Naive thymus-derived CD8-positive, alpha-beta T cell (primary cell): ENCODE measurements at regions not wholly inside any gene's neighbourhood (a gene's known extent, or its start where the extent isn't known, plus 50 kb on each side); places are given as distances from the start of the nearest gene placed in this dataset.
"Not testable (repeated sequence)": the region's sequence is repeated elsewhere in the genome, so short reads cannot be mapped to it uniquely, and the experiment has no call there.

Source experiments
- ATAC-seq, 2 donors: fragments of 150-1000 bp; cut with Tn5 transposase in 1 of 2; sonication (Bioruptor Pico), chemical (Tn5 transposase) in 1 of 2; 1 replicate in 1 of 2; 2 replicates in 1 of 2; pipeline ENCODE4 v1.10.0; 2021; ENCODE audit warnings: mild to moderate bottlenecking in 2 of 2, moderate library complexity in 2 of 2
- POLR2A ChIA-PET: fragments of 350-600 bp; sonication (Branson Sonifier 250); formaldehyde crosslinking; loops from one replicate; lab custom pipeline; 2021; ENCODE audit warnings: antibody characterized with exemption; lab: Charles Lee
- DNase-seq, 10 donors: peaks; one replicate each; pipeline versions ENCODE4 v3.0.0 to v3.0.0-alpha.2; 2020 to 2022
- H3K27ac Mint-ChIP-seq, 10 donors: one replicate each; pipeline ENCODE4 v1.8.0; 2020 to 2022; ENCODE audit warnings: mild to moderate bottlenecking in 10 of 10, mixed read lengths in 10 of 10, moderate library complexity in 4 of 10, inconsistent platforms in 1 of 10
- H3K27me3 Mint-ChIP-seq, 5 donors: one replicate each; pipeline ENCODE4 v1.8.0; 2021 to 2022; ENCODE audit warnings: mixed read lengths in 5 of 5
- H3K36me3 Mint-ChIP-seq, 3 donors: one replicate each; pipeline ENCODE4 v1.8.0; 2020 to 2022; ENCODE audit warnings: mixed read lengths in 3 of 3, mild to moderate bottlenecking in 2 of 3, inconsistent platforms in 1 of 3
- H3K4me1 Mint-ChIP-seq, 4 donors: one replicate each; pipeline ENCODE4 v1.8.0; 2021 to 2022; ENCODE audit warnings: mixed read lengths in 4 of 4
- H3K4me3 Mint-ChIP-seq, 10 donors: one replicate each; pipeline ENCODE4 v1.8.0; 2020 to 2022; ENCODE audit warnings: mild to moderate bottlenecking in 10 of 10, mixed read lengths in 10 of 10, moderate library complexity in 6 of 10, inconsistent platforms in 1 of 10
- H3K9me3 Mint-ChIP-seq, 9 donors: one replicate each; pipeline ENCODE4 v1.8.0; 2020 to 2022; ENCODE audit warnings: mixed read lengths in 9 of 9, mild to moderate bottlenecking in 3 of 9, inconsistent platforms in 1 of 9, moderate library complexity in 1 of 9

DNA sequence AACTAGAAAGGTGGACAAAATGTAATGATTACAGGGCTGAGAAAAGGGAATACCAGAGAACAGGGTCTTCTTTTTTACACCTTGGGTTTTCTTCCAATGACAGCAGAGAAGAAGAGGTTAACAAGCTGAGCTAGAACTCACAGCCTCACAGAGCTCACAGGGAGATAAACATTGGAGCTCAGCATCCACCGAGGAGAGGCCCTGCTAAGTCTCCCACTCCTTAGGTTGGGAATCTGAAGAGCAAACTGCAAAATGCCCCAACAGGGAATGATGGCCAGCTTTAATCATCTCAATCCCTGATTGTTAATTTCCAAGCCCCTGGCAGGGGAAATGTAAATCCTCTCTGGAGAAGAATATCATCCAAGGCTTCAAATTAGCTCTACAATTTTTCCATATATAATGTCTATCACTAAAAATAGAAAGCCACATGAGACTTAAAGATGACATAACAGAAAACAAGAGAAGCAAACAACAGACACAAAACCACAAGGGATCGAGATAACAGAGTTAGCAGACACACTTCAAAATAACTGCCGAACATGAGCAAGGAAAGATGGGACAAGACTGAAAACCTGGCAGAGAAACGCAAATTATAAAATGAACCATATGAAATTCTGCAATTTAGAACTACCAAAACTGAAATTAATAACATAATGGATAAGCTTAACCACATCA lies 66.1 kb upstream of the ZSCAN2 start:
- Mint-ChIP-seq H3K4me1 (peaks cover 5 to 11% (median 8%) of the 10 kb centered on the region in 4 donors), H3K36me3 (peaks cover 0 to 16% (median 10%) of the 10 kb centered on the region in 3 donors), H3K4me3 (peak overlapping the region in 1 of 10 donors; percentile 2), H3K27ac (peak overlapping the region in 3 of 10 donors; percentile 36 to 58 (median 53))
- H3K9me3 Mint-ChIP-seq, H3K27me3 Mint-ChIP-seq, ATAC-seq, DNase-seq, POLR2A ChIA-PET: not testable (repeated sequence)

DNA sequence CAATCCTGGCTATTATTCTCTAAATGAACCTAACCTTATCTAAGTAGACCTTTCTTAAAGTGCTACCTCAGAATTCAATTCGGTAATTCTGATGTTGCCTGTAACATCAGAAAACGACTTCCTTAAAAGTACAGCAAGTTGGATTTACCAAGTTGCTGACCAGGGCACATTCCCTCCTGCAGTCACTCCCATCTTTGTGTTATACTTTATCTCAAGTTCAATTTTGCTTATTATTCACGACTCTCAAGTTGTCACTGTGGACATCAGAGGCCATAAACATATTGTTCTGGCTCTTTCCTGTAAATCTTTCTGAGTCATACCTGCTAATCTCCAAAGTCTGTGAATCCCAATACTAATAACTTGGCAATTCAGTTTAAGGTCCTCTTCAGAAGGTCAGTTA lies 64.6 kb upstream of the ZSCAN2 start:
- H3K36me3 Mint-ChIP-seq, result peaks cover 0 to 20% (median 15%) of the 10 kb centered on the region in 3 donors
- DNase-seq, H3K9me3 Mint-ChIP-seq, ATAC-seq, H3K27ac Mint-ChIP-seq, H3K4me3 Mint-ChIP-seq, POLR2A ChIA-PET, H3K27me3 Mint-ChIP-seq: not testable (repeated sequence)
- peaks cover 5 to 11% (median 9%) of the 10 kb centered on the region in 4 donors for H3K4me1 Mint-ChIP-seq

DNA sequence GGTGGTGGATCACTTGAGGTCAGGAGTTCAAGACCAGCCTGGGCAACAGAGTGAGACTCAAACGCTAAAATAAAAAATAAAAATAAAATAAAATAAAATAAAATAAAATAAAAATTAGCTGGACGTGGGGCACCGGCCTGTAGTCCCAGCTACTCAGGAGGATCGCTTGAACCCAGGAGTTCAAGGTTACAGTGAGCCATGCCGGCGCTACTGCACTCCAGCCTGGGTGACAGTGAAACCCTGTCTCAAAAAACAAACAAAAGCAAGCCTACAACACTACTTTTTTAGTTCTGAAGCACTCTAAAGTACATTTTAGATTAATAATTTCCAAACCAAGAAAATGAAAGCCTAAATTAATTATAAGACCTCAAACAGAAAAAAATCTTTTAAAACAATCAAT lies 56.2 kb upstream of the ZSCAN2 start:
- H3K4me3 Mint-ChIP-seq, ATAC-seq, DNase-seq, H3K9me3 Mint-ChIP-seq, POLR2A ChIA-PET, H3K27ac Mint-ChIP-seq, H3K27me3 Mint-ChIP-seq: not testable (repeated sequence)
- H3K4me1 Mint-ChIP-seq, result peaks cover 8 to 16% (median 14%) of the 10 kb centered on the region in 4 donors
- H3K36me3 Mint-ChIP-seq, result peaks cover 0 to 24% (median 22%) of the 10 kb centered on the region in 3 donors

DNA sequence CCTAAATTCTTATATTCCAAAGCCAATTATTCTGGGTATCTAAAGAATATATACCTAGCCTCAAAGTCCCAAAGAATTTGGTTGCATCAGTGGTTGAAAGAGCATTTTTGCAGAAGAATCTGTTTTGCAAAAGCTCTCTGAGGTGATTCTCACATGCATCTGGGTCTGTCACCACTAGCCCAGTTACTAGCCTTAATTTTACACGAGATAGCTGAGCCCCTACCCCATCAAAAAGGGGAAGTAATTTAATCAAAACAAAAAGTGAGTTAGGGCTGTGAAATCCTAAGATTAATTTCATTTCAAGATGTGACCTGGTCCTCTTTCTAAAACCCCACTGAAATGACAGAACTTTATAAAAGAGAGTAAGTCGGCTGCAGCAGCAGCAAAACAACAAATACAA lies 53.7 kb upstream of the ZSCAN2 start:
- Mint-ChIP-seq H3K4me1 (peaks cover 8 to 16% (median 13%) of the 10 kb centered on the region in 4 donors), H3K27ac (peak overlapping the region in 1 of 10 donors; percentile 4), H3K36me3 (peaks cover 0 to 15% (median 13%) of the 10 kb centered on the region in 3 donors)
- H3K4me3 Mint-ChIP-seq, POLR2A ChIA-PET, H3K9me3 Mint-ChIP-seq, ATAC-seq, DNase-seq, H3K27me3 Mint-ChIP-seq: not testable (repeated sequence)

DNA sequence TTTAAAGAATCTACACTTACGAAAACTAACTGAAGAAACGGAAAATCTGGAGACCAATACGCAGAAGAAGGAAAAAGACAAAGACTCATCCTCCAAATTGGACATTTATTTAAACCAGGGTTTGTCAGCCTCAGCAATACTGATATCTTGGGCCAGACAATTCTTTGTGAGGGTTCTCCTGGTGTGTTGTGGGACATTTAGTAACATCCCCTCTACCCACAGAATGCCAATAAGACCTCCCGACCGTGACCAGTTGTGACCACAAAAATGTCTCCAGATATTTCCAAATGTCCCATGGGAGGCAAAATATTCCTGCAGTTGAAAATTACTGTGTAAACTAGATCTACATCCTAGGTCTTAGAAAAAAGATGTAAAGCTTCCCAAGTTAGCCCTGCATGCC lies 50.3 kb upstream of the ZSCAN2 start:
- DNase-seq, H3K9me3 Mint-ChIP-seq, H3K27ac Mint-ChIP-seq, POLR2A ChIA-PET, H3K4me3 Mint-ChIP-seq, H3K27me3 Mint-ChIP-seq, ATAC-seq: not testable (repeated sequence)
- peaks cover 9 to 18% (median 13%) of the 10 kb centered on the region in 4 donors for H3K4me1 Mint-ChIP-seq
- peaks cover 0 to 22% (median 21%) of the 10 kb centered on the region in 3 donors for H3K36me3 Mint-ChIP-seq
